ENCODE measurements at regions not wholly inside any gene's neighbourhood (a gene's known extent, or its start where the extent isn't known, plus 50 kb on each side); places are given as distances from the start of the nearest gene placed in this dataset.

DNA sequence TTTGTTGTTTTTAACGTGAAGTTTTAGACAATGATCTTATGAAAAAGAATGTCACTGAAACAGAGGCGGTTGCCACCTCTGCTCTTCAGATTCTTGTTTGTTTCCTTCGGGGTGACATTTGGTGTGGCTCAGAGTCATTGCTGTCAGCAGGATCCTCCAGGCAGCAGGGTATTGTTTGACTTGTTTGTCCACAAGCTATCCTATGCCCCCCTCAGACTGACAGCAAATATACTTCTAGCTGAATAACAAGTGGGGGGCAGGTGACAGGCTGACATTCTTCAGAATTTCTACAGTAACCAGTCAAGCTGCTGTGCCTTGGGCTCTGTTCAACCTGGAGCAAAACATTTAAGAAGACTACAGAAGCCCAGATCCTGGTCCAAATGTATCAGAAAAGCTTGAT is 383.3 kb downstream of the YTHDC2 start:
- no peak overlapping the region for H4K8ac ChIP-seq (ENCODE audit: low read depth in 2 of 2, low read length in 2 of 2)

More for the DNA sequence above, 383.3 kb downstream of the YTHDC2 start:
- H3K4ac ChIP-seq (ENCODE audit: low read depth, low read length): no peak overlapping the region
- no peak overlapping the region for H2AFZ ChIP-seq (replicated peaks; ENCODE audit: low read length, poor library complexity)
- in situ Hi-C loops (cut with MboI; ENCODE audit: low sequenced_read_pairs) (no loop called here), intact Hi-C loops (cut with micrococcal nuclease) (no loop called here), dilution Hi-C loops (cut with HindIII; ENCODE audit: low sequenced_read_pairs, unreplicated experiment) (no loop called here)
- H3K4me3 ChIP-seq (ENCODE audit: insufficient read depth, low read depth, low read length): no peak overlapping the region
- no peaks in the 10 kb centered on the region for H3K9me3 ChIP-seq (ENCODE audit: control insufficient read depth, insufficient read depth, low read length)
- no peak overlapping the region for H3K18ac ChIP-seq (ENCODE audit: low read depth, low read length)
- WGBS, 2 experiments (ENCODE audit: extremely low coverage in 2 of 2, insufficient read length in 1 of 2): no CpG with 5 or more reads among the region's 3 CpGs
- no peak overlapping the region for H4K5ac ChIP-seq (ENCODE audit: low read depth, low read length)
- CTCF ChIA-PET: no interaction called here
- H4K91ac ChIP-seq (ENCODE audit: insufficient read depth, low read depth, low read length): no peak overlapping the region
- H3K27ac ChIP-seq (ENCODE audit: insufficient read depth, low read length): no peak overlapping the region
- no peaks in the 10 kb centered on the region for H3K4me1 ChIP-seq (ENCODE audit: control insufficient read depth, insufficient read depth, low read length)
- H3K9me1 ChIP-seq (ENCODE audit: insufficient read depth, low read length): no peaks in the 10 kb centered on the region
- H3K14ac ChIP-seq (replicated peaks; ENCODE audit: low read depth, low read length): no peak overlapping the region
- TF ChIP-seq MAZ (IDR thresholded peaks at IDR 0.05; ENCODE audit: borderline replicate concordance, low read depth, low read length): no peak
- TF ChIP-seq MAFK (IDR thresholded peaks at IDR 0.05; ENCODE audit: low read depth, low read length): no peak
- no peak for TF ChIP-seq CEBPB (IDR thresholded peaks at IDR 0.05; ENCODE audit: low read depth, low read length)
- TF ChIP-seq, protein P1, sequence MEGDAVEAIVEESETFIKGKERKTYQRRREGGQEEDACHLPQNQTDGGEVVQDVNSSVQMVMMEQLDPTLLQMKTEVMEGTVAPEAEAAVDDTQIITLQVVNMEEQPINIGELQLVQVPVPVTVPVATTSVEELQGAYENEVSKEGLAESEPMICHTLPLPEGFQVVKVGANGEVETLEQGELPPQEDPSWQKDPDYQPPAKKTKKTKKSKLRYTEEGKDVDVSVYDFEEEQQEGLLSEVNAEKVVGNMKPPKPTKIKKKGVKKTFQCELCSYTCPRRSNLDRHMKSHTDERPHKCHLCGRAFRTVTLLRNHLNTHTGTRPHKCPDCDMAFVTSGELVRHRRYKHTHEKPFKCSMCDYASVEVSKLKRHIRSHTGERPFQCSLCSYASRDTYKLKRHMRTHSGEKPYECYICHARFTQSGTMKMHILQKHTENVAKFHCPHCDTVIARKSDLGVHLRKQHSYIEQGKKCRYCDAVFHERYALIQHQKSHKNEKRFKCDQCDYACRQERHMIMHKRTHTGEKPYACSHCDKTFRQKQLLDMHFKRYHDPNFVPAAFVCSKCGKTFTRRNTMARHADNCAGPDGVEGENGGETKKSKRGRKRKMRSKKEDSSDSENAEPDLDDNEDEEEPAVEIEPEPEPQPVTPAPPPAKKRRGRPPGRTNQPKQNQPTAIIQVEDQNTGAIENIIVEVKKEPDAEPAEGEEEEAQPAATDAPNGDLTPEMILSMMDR (conservative IDR thresholded peaks at IDR 0.05; ENCODE audit: low read depth, low read length): no peak
- TF ChIP-seq MXI1 (IDR thresholded peaks at IDR 0.05; ENCODE audit: borderline replicate concordance, low read depth, low read length): no peak
- no peak for TF ChIP-seq POLR2A (IDR thresholded peaks at IDR 0.05; ENCODE audit: low read depth, low read length)
- TF ChIP-seq, protein P2, sequence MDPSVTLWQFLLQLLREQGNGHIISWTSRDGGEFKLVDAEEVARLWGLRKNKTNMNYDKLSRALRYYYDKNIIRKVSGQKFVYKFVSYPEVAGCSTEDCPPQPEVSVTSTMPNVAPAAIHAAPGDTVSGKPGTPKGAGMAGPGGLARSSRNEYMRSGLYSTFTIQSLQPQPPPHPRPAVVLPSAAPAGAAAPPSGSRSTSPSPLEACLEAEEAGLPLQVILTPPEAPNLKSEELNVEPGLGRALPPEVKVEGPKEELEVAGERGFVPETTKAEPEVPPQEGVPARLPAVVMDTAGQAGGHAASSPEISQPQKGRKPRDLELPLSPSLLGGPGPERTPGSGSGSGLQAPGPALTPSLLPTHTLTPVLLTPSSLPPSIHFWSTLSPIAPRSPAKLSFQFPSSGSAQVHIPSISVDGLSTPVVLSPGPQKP (IDR thresholded peaks at IDR 0.05; ENCODE audit: borderline replicate concordance, low read depth, low read length): no peak
- no peak for TF ChIP-seq RFX5 (IDR thresholded peaks at IDR 0.05; ENCODE audit: low read depth, low read length)
- TF ChIP-seq BHLHE40 (IDR thresholded peaks at IDR 0.05; ENCODE audit: low read depth, low read length): no peak
- H2BK5ac ChIP-seq (ENCODE audit: low read depth, low read length, poor library complexity, severe bottlenecking): no peak overlapping the region
- no TSS peak for BruUV-seq (replicated peaks)
- no peak overlapping the region for H2BK15ac ChIP-seq (ENCODE audit: low read depth, low read length)
- no peak overlapping the region for H2BK20ac ChIP-seq (ENCODE audit: low read depth, low read length)
- H3K79me1 ChIP-seq (ENCODE audit: low read depth in 1 of 2, low read length in 2 of 2): no peaks in the 10 kb centered on the region
- H3K9ac ChIP-seq (ENCODE audit: low read depth, low read length): no peak overlapping the region
- H3K27me3 ChIP-seq (ENCODE audit: control insufficient read depth, insufficient read depth, low read length): no peaks in the 10 kb centered on the region
- no peak overlapping the region for H3K23ac ChIP-seq (ENCODE audit: low read depth, low read length)
- H2BK120ac ChIP-seq (ENCODE audit: low read depth, low read length): no peak overlapping the region
- no peak overlapping the region for H2AK9ac ChIP-seq (replicated peaks; ENCODE audit: low read depth, low read length, poor library complexity)
- H3K56ac ChIP-seq (ENCODE audit: extremely low read depth, insufficient read depth, low read length): no peak overlapping the region
- POLR2A ChIA-PET (ENCODE audit: unreplicated experiment): no interaction called here
- no peak for DNase-seq
- no peaks in the 10 kb centered on the region for H3K36me3 ChIP-seq (ENCODE audit: control insufficient read depth, insufficient read depth, low read length)
- H4K20me1 ChIP-seq (ENCODE audit: insufficient read depth, low read length): no peaks in the 10 kb centered on the region
- H2AK5ac ChIP-seq (ENCODE audit: low read depth, low read length): no peak overlapping the region
- no peak for ATAC-seq (ENCODE audit: low read depth)
- no peak overlapping the region for H3K4me2 ChIP-seq (ENCODE audit: low read depth, low read length)
